ENCODE measurements at regions not wholly inside any gene's neighbourhood (a gene's known extent, or its start where the extent isn't known, plus 50 kb on each side); places are given as distances from the start of the nearest gene placed in this dataset.

GRCh38 chr21:18991846-18992245, 588.3 kb upstream of the TMPRSS15 start:
- no peaks in the 10 kb centered on the region for H3K36me3 ChIP-seq (ENCODE audit: control insufficient read depth in 2 of 2, extremely low read depth in 1 of 2, insufficient read depth in 2 of 2, low read length in 2 of 2)
- no peaks in the 10 kb centered on the region for H4K20me1 ChIP-seq (replicated peaks; ENCODE audit: control insufficient read depth, extremely low read depth, insufficient read depth, low read length)
- no peak overlapping the region for H3K9ac ChIP-seq (replicated peaks; ENCODE audit: extremely low read depth, insufficient read depth, low read length)
- H2AFZ ChIP-seq (ENCODE audit: low read depth, low read length) = no peak overlapping the region
- no peaks in the 10 kb centered on the region for H3K27me3 ChIP-seq (ENCODE audit: control insufficient read depth in 2 of 2, insufficient read depth in 2 of 2, low read length in 2 of 2)
- no peaks in the 10 kb centered on the region for H3K4me1 ChIP-seq (ENCODE audit: control insufficient read depth, extremely low read depth, insufficient read depth, low read length)
- no peaks in the 10 kb centered on the region for H3K9me3 ChIP-seq (replicated peaks; ENCODE audit: control insufficient read depth, insufficient read depth, low read length)
- no peaks in the 10 kb centered on the region for H3K79me2 ChIP-seq (ENCODE audit: control insufficient read depth, insufficient read depth, low read length)
- dilution Hi-C loops (cut with MboI; ENCODE audit: extremely low pct_ligation_motif_present, low sequenced_read_pairs) = no loop called here
- intact Hi-C loops (cut with micrococcal nuclease) = no loop called here
- ChIA-PET CTCF (no interaction called here), POLR2A (no interaction called here)
- no peak overlapping the region for H3K4me2 ChIP-seq (ENCODE audit: insufficient read depth, low read length)
- no peaks in the 10 kb centered on the region for H3K9me1 ChIP-seq (replicated peaks; ENCODE audit: control insufficient read depth, extremely low read depth, insufficient read depth, low read length)
- TF ChIP-seq EZH2 (IDR thresholded peaks at IDR 0.05; ENCODE audit: borderline replicate concordance, low read depth, low read length, severe bottlenecking) = no peak
- TF ChIP-seq MYC (IDR thresholded peaks at IDR 0.05; ENCODE audit: low read depth, low read length) = no peak
- TF ChIP-seq JUN (IDR thresholded peaks at IDR 0.05; ENCODE audit: borderline replicate concordance, insufficient read depth, insufficient read length, low read depth) = no peak
- TF ChIP-seq MAX (IDR thresholded peaks at IDR 0.05; ENCODE audit: insufficient read depth, insufficient read length) = no peak
- no peak for TF ChIP-seq GATA2 (IDR thresholded peaks at IDR 0.05; ENCODE audit: insufficient read depth, insufficient read length, low read depth, low read length)
- TF ChIP-seq FOS (IDR thresholded peaks at IDR 0.05; ENCODE audit: borderline replicate concordance, insufficient read depth, low read length) = no peak
- TF ChIP-seq POLR2A (IDR thresholded peaks at IDR 0.05; ENCODE audit: low read depth, low read length) = no peak
- TF ChIP-seq CTCF (IDR thresholded peaks at IDR 0.05; ENCODE audit: extremely low read depth in 1 of 2, insufficient read depth in 1 of 2, low read depth in 1 of 2, low read length in 2 of 2) = no peak
- TF ChIP-seq POLR2AphosphoS5 (IDR thresholded peaks at IDR 0.05; ENCODE audit: insufficient read depth, low read depth, low read length) = no peak
- H3K27ac ChIP-seq (ENCODE audit: insufficient read depth, low read depth, low read length) = no peak overlapping the region
- DNase-seq (ENCODE audit: low read depth, low spot score) = no peak
- no peak for FAIRE-seq
- no peak overlapping the region for H3K4me3 ChIP-seq (replicated peaks in 1 of 3; ENCODE audit: insufficient read depth in 1 of 3, low read depth in 1 of 3, low read length in 3 of 3)
- BruUV-seq (replicated peaks) = no TSS peak

Measured in endothelial cell of umbilical vein (primary cell).